GM18870 (cell line): ENCODE measurements at regions not wholly inside any gene's neighbourhood (a gene's known extent, or its start where the extent isn't known, plus 50 kb on each side); places are given as distances from the start of the nearest gene placed in this dataset.

Source experiments
- ATAC-seq: cut with Tn5 transposase; IDR thresholded peaks from one replicate; pipeline ENCODE4 v1.9.1; 2021; ENCODE audit warnings: moderate library complexity; ENCODE audit not compliant: unreplicated experiment

DNA sequence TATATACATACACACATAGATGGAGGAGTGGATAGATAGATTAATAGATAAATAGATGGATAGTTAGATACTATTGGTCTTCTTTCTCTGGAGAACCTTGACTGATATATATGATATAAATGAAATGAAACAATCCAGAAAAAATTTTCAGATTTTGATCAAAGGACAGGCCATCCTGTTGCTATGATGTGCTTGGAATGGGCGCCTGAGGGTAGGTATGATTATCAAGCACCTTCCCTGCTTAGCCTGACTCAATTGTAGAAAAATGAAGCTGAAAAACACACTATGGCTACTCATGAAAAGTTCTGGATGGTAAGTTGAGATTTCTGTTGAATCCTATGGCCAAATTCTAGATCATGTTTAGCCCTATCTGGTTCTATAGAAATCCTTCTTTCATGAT lies 266.5 kb upstream of the KLF4 start:
- ATAC-seq: no peak

DNA sequence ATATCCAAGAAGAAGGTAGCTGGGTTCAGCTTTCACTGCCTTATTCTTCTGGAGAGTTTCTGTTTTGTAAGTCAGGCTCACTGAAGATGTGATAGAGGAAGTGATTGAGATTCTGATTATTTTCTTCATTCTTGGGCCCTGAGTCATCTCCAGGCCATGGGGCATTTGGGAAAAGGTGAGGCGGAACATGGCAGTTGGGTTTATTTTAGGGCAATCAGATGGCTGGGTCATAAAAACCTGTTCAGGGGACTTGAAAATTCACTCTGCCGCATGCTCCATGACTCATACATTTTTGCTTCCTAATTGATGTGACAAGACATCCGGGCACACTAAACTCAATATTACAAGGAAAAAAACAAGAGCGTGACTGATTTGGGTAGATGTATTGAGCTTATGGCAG lies 265.7 kb upstream of the KLF4 start:
- no peak for ATAC-seq

DNA sequence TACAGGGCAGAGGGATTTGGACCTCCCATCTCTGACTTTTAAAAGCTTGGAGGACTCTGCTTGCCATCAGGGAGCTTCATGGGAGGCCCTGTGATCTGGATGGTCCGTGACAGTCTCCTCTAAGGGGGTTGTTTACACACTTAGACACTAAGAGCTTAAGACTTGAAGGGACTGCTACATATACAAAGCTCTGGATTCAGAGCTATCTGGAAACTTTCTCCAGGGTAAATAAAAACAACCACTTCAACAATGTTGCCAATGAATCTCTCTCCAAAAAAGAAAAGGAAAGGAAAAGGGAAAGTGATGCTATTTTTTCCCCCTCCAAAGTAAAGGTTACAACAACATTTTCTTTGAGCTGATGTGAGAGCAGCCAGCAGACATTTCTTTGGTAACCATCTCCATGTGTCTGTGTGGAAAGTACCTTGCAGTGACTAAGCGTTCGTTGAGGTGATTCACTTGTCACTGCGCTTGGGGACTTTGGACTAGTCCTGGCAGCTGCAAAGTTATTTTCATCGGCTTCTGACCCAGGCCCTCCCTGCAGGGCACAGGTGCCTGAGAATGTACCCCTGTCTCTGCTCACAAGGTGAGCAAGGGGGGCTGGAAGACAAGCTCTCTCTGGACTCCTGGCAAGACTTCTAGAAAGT lies 262.1 kb upstream of the KLF4 start:
- peak; percentile 81 for ATAC-seq

DNA sequence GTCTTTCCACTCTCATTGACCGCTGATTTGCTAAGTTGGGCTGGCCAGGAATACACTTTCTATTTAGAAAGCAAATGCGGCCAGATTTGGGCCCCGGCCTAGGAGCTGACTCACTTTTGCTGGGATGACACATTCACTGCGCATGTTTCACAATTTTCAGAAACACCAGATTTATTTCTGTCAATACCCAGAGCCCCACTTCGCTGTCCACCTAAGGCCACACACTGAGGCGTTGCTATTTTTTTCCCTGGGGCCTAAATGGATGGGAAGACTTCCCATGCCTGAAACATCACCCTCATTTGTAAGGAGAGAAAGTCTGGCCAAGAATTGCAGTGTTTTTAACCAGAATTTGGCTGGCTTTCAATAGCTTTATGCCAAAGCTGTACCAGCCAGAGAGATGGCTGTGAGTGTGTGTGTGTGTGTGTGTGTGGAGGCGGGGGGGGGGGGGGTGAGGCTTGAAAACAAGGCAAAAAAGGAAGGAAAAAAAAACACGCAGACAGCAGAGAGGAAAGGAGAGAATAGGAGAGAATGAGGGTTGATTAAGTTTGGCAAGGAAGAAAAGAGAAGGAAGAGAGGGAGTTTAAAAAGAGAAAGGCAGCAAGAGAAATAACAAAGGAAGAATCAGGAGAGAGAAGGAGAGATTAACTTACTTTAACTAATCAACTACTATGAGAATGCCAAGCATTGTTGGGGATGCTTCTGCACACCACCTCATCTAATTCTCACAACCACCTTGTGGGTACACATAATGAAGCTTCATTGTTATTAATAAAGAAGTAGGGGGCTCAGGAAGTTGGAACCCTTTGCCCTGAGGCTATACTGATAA lies 261.4 kb upstream of the KLF4 start:
- no peak for ATAC-seq

DNA sequence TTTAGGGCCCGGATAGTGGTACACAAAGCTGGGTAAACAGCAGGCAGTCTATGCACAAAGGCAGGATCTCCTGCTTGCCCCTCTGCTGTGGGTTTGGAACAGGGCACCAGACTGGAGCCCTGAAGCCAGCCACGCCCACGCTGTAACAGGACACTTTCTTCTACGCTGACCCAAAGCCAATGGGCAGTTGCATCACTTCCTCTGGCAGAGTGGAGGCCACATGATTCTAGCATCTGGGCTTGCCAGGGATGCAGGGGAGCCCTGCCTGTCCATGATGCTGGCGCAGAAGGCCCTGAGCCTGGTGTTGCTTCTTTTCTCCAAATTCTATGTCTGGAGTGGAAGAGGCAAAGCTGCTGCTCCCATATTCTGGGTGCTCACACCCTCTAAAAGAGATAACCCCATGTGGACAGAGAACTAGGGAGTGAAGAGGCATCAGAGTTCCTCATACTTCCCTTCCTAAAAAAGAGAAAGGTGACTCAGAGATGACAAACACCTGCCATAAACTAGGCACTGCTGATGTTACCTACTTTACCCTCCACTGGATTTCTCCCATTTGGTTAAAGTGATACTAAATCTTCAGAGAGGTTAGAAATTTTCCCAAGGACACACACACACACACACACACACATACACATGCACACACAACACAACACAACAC lies 260.3 kb upstream of the KLF4 start:
- ATAC-seq: no peak

DNA sequence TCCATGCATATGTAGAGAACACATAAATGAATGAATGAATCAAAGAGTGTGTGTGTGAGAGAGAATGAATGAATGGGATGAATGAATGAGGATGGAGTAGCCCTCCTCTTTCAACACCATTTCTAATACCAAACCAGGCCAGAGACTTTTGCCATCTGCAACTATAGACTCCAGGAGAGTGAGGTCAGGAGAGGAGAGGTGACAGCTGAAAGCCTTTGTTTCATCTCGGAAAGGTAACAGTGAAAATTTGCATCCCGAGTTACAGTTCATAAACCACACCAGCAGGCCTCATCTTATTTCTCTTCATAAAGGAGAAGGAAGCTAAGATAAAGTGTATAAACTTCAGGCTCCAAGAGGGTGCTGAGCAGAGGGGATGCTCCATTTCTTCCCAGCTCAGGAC lies 255.3 kb upstream of the KLF4 start:
- no peak for ATAC-seq

DNA sequence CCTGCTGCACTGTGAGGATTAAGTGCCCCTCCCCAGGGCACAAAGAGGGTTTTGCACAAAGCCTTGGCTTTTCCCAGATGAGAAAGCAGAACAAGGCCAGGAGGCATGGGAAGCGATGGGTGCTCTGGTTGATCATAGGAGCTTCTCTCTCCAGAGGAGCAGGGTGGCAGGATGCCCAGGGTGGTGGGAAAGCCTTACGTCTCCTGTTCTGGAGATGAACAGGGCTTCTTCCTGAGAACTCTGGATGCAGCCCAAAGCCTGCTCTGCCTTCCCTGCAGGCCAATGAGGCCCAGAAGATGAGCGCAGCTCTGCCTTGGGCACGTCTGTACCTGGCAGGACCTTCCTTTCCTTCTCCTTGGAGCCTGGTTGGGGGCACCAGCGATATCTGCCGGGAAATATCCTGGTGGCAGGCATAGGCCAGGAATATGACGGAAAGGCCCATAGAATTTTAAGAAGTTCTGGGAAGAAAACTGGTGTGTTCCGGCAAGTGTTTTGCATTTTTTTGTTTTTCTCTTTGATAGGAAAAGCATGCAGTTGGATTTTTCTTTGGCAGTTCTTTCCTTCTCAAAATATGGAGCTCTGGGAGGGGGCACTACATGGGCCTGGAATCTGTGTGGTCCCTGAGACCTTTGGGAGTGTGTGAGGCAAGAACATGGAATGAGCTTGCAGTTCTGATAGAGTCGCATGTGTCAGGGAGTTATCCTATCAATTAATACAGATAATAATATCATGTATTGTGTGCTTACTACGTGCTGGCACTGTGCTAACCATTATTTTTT lies 253.2 kb upstream of the KLF4 start:
- no peak for ATAC-seq

DNA sequence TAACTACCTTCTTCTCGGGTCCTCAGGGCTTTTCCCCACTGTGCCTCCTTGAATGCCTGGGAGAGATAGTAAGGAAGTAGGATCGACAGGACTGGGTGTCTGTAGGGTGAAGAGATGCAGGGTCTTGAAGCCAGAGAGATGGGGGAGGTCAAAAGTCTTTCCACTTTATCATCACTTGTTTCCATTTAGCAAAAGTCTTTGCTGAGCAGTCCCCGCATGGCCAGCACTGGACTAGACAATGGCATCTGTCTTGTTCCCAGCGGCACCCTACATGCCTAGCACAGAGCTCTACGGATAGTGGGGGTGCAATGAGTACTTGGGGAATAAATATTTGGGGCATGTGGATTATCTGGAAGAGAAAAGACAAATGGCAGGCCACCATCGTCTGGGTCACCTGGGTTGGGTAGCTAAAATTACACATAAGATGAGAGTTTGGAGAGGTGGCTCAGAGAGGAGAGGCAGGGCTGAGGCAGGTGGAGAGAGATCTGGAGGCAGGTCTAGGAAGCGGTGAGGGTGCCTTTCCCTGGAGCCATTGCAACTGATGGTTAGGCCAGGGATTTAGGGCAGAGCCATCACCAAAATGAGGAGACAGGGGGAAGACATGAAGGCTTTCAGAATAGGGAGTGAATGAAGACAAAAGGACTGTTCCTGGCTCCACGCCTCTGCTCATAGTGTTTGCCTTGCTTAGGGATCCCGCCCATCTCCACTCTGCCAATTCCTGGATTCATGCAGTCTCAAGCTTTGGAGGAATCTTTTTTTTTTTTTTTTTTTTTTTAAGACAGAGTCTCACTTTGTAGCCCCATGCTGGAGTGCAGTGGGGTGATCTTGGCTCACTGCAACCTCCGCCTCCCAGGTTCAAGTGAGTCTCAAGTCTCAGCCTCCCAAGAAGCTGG lies 250.8 kb upstream of the KLF4 start:
- no peak for ATAC-seq

DNA sequence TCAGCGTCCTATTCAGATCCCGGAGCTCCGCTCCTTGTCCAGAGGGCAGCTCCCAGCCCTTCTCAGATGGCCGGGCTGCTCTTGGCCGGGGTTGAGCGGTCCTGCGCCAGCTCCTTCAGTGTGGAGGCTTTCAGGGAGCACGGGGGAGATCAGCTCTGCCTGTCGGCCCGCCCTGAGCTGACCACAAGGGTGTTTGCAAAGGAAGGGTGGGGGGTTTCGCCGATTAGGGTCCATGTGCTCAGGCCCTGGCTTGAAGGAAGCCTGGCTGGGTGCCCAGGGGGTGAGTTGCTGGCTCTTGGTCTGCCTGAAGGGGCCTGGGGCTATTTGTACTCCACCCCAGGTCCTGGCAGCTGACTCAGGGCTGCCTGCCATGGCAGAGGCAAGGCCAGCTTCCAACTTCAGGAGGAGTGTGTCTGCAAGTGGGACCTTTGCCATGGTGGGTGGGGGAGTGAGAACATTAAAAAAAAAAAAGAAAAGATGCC lies 250.1 kb upstream of the KLF4 start:
- ATAC-seq: no peak

DNA sequence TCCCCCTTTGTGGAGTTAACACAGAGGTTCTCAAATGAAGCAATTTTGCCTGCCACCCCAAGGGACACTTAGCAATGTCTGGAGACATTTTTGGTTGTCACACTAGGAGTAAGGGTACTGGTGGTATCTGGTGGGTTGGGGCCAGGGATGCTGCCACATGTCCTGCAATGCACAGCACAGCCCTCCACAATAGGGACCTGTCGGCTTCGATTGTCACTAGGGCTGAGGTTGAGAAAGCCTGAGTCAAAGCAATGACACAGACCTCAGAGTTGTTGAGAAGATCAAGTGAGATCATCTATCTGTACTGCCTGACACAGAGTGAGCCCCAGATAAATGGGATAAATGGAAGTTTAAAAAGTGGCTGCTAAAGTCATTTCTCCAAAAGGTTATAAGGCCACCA lies 249.2 kb upstream of the KLF4 start:
- ATAC-seq: no peak

DNA sequence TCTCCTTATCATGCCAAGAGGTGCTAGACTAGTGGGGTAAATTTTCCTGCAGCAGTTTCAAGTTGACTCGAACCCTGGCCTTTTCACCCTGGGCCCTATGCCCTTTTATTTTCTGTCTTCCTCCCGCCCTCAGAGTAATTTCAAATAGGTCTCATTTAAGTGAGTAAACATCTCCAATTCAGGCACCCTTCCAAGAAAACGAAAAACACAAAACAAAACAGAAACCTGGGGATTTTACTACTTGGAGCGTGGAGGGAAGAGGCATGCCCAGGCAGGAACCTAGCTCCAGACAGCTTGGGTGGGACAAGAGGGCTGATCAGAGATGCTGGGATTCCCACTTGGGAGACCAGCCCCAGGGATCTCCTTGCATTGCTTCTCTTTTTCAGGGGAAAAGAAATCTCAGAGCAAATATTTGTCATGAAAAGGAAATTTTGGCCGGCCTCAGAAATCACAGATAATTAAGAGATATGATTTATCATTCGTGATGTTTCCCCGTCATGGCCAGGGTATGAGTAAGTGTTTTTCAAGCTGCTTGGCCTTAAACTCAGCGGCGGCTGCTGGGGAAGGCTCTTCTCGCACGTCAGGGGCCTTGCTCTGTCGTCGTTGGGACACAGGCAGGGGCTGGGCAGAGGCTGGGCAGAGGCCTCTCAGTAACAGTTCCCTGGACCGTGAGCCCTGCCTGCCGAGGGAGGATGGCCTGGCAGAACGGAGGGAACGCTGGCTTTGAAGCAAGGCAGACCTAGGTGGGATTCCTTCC lies 248.6 kb upstream of the KLF4 start:
- ATAC-seq: no peak

DNA sequence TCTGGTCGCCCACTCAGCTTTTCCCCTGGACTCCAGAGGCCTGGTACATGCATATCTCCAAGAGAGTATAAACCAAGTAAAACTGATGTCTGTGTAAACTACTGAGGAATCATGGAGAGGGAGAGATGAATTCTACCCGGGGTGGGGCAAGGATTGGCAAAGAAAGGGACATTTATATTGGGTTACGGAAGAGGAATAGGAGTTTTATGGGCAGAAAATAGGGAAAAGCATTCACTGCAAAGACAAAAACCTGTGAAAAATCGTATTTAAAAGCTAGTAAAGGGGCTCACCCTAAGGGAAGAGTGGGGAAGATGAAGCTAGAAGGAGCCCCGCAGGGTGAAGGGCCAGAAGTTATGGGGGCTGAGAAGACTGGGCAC lies 248.0 kb upstream of the KLF4 start:
- no peak for ATAC-seq

DNA sequence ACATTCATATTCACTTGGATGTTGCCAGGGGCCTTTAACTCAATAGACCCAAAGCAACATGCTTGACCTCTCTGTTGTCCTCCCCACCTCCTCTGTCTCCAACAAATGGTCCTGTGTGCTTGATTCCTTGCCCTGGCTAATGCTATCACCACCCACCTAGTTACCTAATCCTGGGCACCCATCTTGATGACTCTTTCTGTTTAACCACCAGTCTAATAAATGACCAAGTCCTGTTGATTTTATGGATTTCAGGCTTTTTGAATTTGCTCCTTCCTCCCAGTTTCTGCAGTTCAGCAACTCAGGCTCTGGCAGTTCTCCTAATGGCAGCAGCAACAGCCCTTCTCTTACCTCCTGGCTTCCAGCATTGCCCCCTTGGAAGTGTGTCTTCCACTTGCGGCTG lies 246.3 kb upstream of the KLF4 start:
- no peak for ATAC-seq

DNA sequence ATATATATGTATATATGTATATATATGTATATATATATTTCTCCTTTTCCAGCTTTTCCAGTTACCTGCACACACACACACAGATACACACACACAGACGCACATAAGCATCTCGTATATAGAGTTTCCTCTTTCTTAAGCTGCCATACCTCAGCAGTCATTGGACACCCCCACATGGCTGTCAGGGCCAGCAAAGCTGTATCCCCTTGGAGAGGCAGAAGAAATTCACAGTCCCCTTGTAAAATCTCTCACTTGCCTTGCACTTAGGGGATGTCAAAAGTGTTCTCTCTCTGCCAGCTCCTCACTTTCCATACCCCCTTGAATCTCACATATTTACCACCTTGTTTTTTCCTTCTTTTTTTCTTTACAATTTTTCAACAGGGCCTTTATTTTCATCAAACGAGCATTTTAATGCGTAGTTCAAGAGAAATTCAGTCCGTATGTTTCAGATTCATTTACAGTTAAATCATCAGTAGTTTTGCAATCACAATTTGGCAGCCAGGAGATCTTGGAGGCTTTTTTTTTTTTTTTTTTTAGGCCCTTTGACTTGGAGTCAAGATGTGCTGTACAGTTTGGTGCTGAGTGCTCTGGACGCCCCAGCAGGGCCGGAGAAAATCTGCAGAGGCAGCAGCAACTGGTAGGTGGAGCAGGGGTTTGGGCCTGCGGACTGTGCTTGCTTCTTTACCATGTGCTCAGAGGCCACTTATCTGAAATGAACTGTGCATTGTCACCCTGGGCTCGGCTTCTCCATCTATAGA lies 244.9 kb upstream of the KLF4 start:
- no peak for ATAC-seq

DNA sequence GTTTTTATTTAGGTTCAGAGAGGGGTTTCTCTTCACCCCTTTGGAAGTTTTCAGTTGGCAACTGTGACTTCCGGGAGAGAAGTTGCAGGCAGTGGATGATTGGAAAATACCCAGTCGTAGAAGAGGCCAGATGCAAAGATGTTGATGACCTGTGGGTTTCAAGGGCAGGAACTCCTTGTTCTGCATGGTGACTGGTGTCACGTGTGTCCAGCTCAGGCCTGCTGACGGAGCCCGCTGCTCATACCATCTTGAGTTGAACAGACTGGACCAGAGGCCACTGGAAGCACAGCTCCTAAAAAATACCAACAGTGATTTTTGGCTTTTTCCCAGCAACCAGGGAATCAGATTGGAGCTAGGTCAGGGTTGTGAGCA lies 243.9 kb upstream of the KLF4 start:
- ATAC-seq: no peak

DNA sequence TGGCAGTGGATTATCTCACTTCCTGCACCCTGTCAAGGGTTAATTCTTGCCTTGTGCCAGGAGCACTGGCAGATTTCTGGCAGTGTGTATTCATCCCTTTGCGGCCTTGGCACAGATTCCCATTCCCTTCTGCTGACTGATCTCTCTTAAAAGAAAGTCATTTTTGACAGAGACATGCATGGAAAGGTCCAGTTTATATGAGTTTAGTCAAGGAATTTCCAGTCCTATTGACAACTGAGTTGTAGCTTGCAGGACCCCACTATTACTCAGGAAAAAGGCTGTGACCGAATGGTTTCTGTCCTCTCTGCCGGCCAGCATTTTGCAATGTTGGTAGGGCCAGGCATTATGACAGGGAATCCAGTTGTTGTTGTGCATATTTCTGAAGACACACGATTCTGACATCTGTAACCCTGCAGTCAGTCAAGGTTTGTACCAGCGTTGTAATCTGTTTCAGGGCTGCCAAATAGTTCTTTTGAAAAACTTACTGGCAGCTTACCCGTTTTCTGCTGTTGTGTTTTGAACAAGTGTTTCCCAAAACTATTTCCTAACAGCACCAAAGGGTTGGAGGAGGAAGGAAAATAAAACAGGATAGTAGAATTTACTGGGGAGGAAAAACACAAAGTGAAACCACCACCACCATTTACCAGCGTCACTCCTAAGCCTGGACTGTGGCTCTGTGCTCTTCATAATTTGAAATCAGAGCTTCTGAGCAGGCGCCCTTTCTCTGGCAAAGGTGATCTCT lies 243.4 kb upstream of the KLF4 start:
- ATAC-seq: no peak

DNA sequence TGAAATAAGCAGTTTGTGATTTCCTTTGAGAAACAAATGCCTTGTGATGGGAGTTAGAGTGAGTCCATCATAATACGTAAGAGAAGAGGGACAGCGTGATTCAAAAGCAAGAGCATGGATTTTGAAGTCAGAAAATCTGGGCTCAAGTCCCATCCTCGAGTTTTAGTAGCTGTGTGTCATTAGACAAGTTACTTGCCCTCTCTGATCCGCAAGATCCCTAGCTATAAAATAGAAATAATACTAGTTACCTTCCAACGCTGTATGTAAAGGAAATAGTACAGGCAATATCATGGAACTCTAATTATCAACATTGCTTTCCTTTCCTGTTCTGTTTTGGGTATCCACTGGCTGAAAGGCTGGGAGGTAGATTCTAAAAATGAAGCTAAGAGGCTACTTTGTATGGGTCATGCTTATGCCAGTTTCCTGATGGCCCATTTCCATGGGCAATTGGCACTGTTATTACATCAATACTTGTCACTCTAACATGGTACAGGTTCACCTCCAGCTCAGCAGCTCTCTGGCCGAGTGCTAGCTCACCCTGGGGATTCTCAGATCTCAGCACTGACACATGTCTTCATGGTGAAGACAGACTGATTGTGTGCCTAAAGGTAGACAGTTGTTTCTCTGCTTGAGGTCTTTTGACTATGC lies 241.7 kb upstream of the KLF4 start:
- no peak for ATAC-seq

DNA sequence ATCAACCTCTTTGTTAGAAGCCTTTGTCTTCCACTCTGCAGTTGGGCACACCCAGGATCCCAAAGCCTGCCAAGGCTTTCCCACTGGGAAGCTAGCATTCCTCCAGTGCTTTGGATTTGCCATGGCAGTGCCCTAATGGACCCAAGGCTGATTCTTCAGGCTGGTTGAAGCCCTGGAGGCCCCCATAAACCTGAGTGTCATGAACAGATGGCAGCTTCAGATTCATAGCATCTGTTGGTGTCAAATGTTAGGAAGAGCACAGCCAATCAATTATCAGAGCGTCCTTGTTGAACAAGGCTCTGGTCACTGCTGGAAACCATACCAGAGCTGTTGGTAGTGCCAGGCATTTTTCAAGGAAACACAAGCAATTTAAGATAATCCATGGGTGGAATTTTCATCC lies 241.1 kb upstream of the KLF4 start:
- ATAC-seq: no peak
